Endodermal cell (in vitro differentiated cells): ENCODE measurements at regions not wholly inside any gene's neighbourhood (a gene's known extent, or its start where the extent isn't known, plus 50 kb on each side); places are given as distances from the start of the nearest gene placed in this dataset.
A peak's percentile ranks its signal among the peaks of the same experiment; 100 is the strongest.

Experiments
- DNase-seq: peaks from one replicate; pipeline ENCODE4 v3.0.0-alpha.2; 2017
- H3K27ac ChIP-seq: 2 replicates; pipeline ENCODE4 v1.5.1; 2013; ENCODE audit warnings: mild to moderate bottlenecking, low read depth, low read length, moderate library complexity
- H3K27me3 ChIP-seq: 2 replicates; pipeline ENCODE4 v1.6.1; 2013; ENCODE audit warnings: mild to moderate bottlenecking, low read length, moderate library complexity; ENCODE audit not compliant: insufficient read depth, control insufficient read depth, poor library complexity, severe bottlenecking
- H3K36me3 ChIP-seq: 2 replicates; pipeline ENCODE4 v1.7.0; 2013; ENCODE audit warnings: mild to moderate bottlenecking, low read length, moderate library complexity; ENCODE audit not compliant: control insufficient read depth, insufficient read depth
- H3K4me1 ChIP-seq: one replicate; pipeline ENCODE4 v1.7.0; 2013; ENCODE audit warnings: low read length; ENCODE audit not compliant: control insufficient read depth, insufficient read depth
- H3K4me3 ChIP-seq: 2 replicates; pipeline ENCODE4 v1.5.1; 2013; ENCODE audit warnings: mild to moderate bottlenecking, low read length, moderate library complexity
- H3K9ac ChIP-seq: 2 replicates; pipeline ENCODE4 v1.6.1; 2013; ENCODE audit warnings: mild to moderate bottlenecking, low read length, moderate library complexity; ENCODE audit not compliant: poor library complexity, severe bottlenecking; ENCODE audit errors: extremely low read depth
- H3K9me3 ChIP-seq: 2 replicates; pipeline ENCODE4 v1.6.1; 2013; ENCODE audit warnings: mild to moderate bottlenecking, low read length, moderate library complexity; ENCODE audit not compliant: control insufficient read depth
- H3K27ac Mint-ChIP-seq: 2 replicates; pipeline ENCODE4 v1.8.0; 2020; ENCODE audit warnings: mixed read lengths
- H3K27me3 Mint-ChIP-seq: 2 replicates; pipeline ENCODE4 v1.8.0; 2021; ENCODE audit warnings: mild to moderate bottlenecking, mixed read lengths; ENCODE audit not compliant: insufficient read depth
- H3K36me3 Mint-ChIP-seq: 2 replicates; pipeline ENCODE4 v1.8.0; 2020; ENCODE audit warnings: low read depth, mixed read lengths
- H3K4me1 Mint-ChIP-seq: 2 replicates; pipeline ENCODE4 v1.8.0; 2020; ENCODE audit warnings: mixed read lengths
- H3K4me3 Mint-ChIP-seq: 2 replicates; pipeline ENCODE4 v1.8.0; 2020; ENCODE audit warnings: mild to moderate bottlenecking, moderate library complexity, mixed read lengths
- H3K9me3 Mint-ChIP-seq: 2 replicates; pipeline ENCODE4 v1.8.0; 2020; ENCODE audit warnings: mild to moderate bottlenecking, mixed read lengths
- CTCF ChIP-seq: fragments of 200-600 bp; sonication (generic); conservative IDR thresholded peaks from 2 replicates; pipeline ENCODE4 v1.5.0; 2021; ENCODE audit warnings: antibody characterized with exemption, mild to moderate bottlenecking
- WGBS, 2 experiments: methylation state at CpG; one replicate each; pipeline versions ENCODE4 v1.1.5 to v1.1.7; 2013; ENCODE audit warnings: missing lambda C conversion rate in 2 of 2, mixed read lengths in 1 of 2; ENCODE audit not compliant: insufficient coverage in 1 of 2, insufficient read length in 1 of 2; 5-methylcytosine and 5-hydroxymethylcytosine counted together

GRCh38 chr4:186775902-186776301 lies 52.2 kb upstream of the FAT1 start:
- H3K27me3 ChIP-seq, result no peaks in the 10 kb centered on the region
- TF ChIP-seq CTCF, result no peak
- no peak overlapping the region for H3K4me3 ChIP-seq
- no peaks in the 10 kb centered on the region for H3K9me3 ChIP-seq
- Mint-ChIP-seq H3K36me3 (no peaks in the 10 kb centered on the region), H3K27ac (no peak overlapping the region), H3K4me3 (no peak overlapping the region), H3K4me1 (no peaks in the 10 kb centered on the region), H3K9me3 (no peaks in the 10 kb centered on the region), H3K27me3 (peaks cover 2% of the 10 kb centered on the region)
- H3K36me3 ChIP-seq, result no peaks in the 10 kb centered on the region
- DNase-seq, result no peak
- 92% methylated on average over 1 to 2 of the region's 2 CpGs for WGBS, 2 experiments
- H3K27ac ChIP-seq, result no peak overlapping the region
- no peaks in the 10 kb centered on the region for H3K4me1 ChIP-seq
- no peak overlapping the region for H3K9ac ChIP-seq

- H3K4me3 Mint-ChIP-seq, result no peak overlapping the region
- no peak overlapping the region for H3K4me3 ChIP-seq
- no peaks in the 10 kb centered on the region for H3K27me3 ChIP-seq
- no peak overlapping the region for H3K27ac ChIP-seq
- H3K9me3 Mint-ChIP-seq, result no peaks in the 10 kb centered on the region
- H3K4me1 ChIP-seq, result no peaks in the 10 kb centered on the region
- no peaks in the 10 kb centered on the region for H3K9me3 ChIP-seq
- no peaks in the 10 kb centered on the region for H3K36me3 Mint-ChIP-seq
- no peak overlapping the region for H3K27ac Mint-ChIP-seq
- WGBS, 2 experiments, result 90 to 100% methylated on average over 4 to 7 of the region's 7 CpGs
- no peaks in the 10 kb centered on the region for H3K4me1 Mint-ChIP-seq
- H3K9ac ChIP-seq, result no peak overlapping the region
- H3K27me3 Mint-ChIP-seq, result no peaks in the 10 kb centered on the region
- peak; percentile 51 for DNase-seq
- no peaks in the 10 kb centered on the region for H3K36me3 ChIP-seq
- TF ChIP-seq CTCF, result peak; percentile 30
Measured at GRCh38 chr4:186778134-186778533, 54.5 kb upstream of the FAT1 start.

GRCh38 chr4:186780291-186781031 lies 56.8 kb upstream of the FAT1 start:
- H3K36me3 Mint-ChIP-seq, result no peaks in the 10 kb centered on the region
- Histone ChIP-seq H3K9me3 (no peaks in the 10 kb centered on the region), H3K9ac (no peak overlapping the region), H3K4me3 (no peak overlapping the region), H3K36me3 (no peaks in the 10 kb centered on the region), H3K27ac (no peak overlapping the region), H3K27me3 (no peaks in the 10 kb centered on the region), H3K4me1 (no peaks in the 10 kb centered on the region)
- H3K4me3 Mint-ChIP-seq, result no peak overlapping the region
- WGBS, 2 experiments, result 61 to 100% methylated on average over 1 to 3 of the region's 4 CpGs
- TF ChIP-seq CTCF, result no peak
- H3K27ac Mint-ChIP-seq, result no peak overlapping the region
- no peaks in the 10 kb centered on the region for H3K27me3 Mint-ChIP-seq
- no peaks in the 10 kb centered on the region for H3K9me3 Mint-ChIP-seq
- H3K4me1 Mint-ChIP-seq, result no peaks in the 10 kb centered on the region
- no peak for DNase-seq
